COR-L47 (cell line): ENCODE measurements at regions not wholly inside any gene's neighbourhood (a gene's known extent, or its start where the extent isn't known, plus 50 kb on each side); places are given as distances from the start of the nearest gene placed in this dataset.
"Not testable (repeated sequence)": the region's sequence is repeated elsewhere in the genome, so short reads cannot be mapped to it uniquely, and the experiment has no call there.

Source experiments
- DNase-seq: peaks from one replicate; lab custom pipeline; 2025; lab: John Stamatoyannopoulos, UW

- no peak for DNase-seq
These were observed 205.2 kb downstream of the CSNK1G3 start for GRCh38 chr5:123717139-123717538.

- DNase-seq = no peak
These were observed 198.1 kb downstream of the CSNK1G3 start for GRCh38 chr5:123710031-123710430.

GRCh38 chr5:123709422-123709821, 197.4 kb downstream of the CSNK1G3 start:
- no peak for DNase-seq

- DNase-seq = no peak
These were observed 196.3 kb downstream of the CSNK1G3 start for GRCh38 chr5:123708074-123708806.

GRCh38 chr5:123706531-123706930, 194.6 kb downstream of the CSNK1G3 start:
- no peak for DNase-seq

- no peak for DNase-seq
These were observed 193.8 kb downstream of the CSNK1G3 start for GRCh38 chr5:123705741-123706140.

GRCh38 chr5:123701511-123702200, 189.7 kb downstream of the CSNK1G3 start:
- DNase-seq = no peak

GRCh38 chr5:123700624-123701287, 188.8 kb downstream of the CSNK1G3 start:
- DNase-seq = no peak

- no peak for DNase-seq
These were observed 187.6 kb downstream of the CSNK1G3 start for GRCh38 chr5:123699571-123699970.

- DNase-seq = not testable (repeated sequence)
These were observed 187.0 kb downstream of the CSNK1G3 start for GRCh38 chr5:123698937-123699336.

GRCh38 chr5:123696921-123697341, 185.0 kb downstream of the CSNK1G3 start:
- DNase-seq = no peak

GRCh38 chr5:123690821-123691220, 178.8 kb downstream of the CSNK1G3 start:
- DNase-seq = no peak

- no peak for DNase-seq
These were observed 169.1 kb downstream of the CSNK1G3 start for GRCh38 chr5:123681061-123681460.

GRCh38 chr5:123673107-123673506, 161.1 kb downstream of the CSNK1G3 start:
- DNase-seq = no peak

- no peak for DNase-seq
These were observed 159.9 kb downstream of the CSNK1G3 start for GRCh38 chr5:123671711-123672456.

GRCh38 chr5:123671042-123671441, 159.1 kb downstream of the CSNK1G3 start:
- DNase-seq = peak; percentile 35
